Cardiac fibroblast (primary cell): ENCODE measurements at regions not wholly inside any gene's neighbourhood (a gene's known extent, or its start where the extent isn't known, plus 50 kb on each side); places are given as distances from the start of the nearest gene placed in this dataset.

ENCODE experiments used
- DNase-seq, 2 donors: peaks; one replicate each; pipeline versions ENCODE4 v3.0.0 to v3.0.0-alpha.2; 2010; ENCODE audit warnings: low read depth in 2 of 2
- H3K4me3 ChIP-seq, 2 donors: replicated peaks in 1 of 2; 1 replicate in 1 of 2; 2 replicates in 1 of 2; pipeline ENCODE4 v1.5.1; 2011; ENCODE audit warnings: low read depth in 2 of 2, low read length in 2 of 2, mild to moderate bottlenecking in 2 of 2, moderate library complexity in 1 of 2
- CTCF ChIP-seq: IDR thresholded peaks from one replicate; pipeline ENCODE4 v1.5.1; 2011; ENCODE audit warnings: low read depth, mild to moderate bottlenecking, low read length, inconsistent platforms

- TF ChIP-seq CTCF, result no peak
- DNase-seq, result no peak
- no peak overlapping the region for H3K4me3 ChIP-seq
Observed at GRCh38 chr12:97323154-97323553, 139.4 kb upstream of the RMST start.

GRCh38 chr12:97324471-97324870 is 138.1 kb upstream of the RMST start:
- no peak for TF ChIP-seq CTCF
- H3K4me3 ChIP-seq, result no peak overlapping the region
- no peak for DNase-seq

GRCh38 chr12:97335115-97335514 is 127.5 kb upstream of the RMST start:
- no peak for DNase-seq
- TF ChIP-seq CTCF, result no peak
- H3K4me3 ChIP-seq, result no peak overlapping the region

- TF ChIP-seq CTCF, result no peak
- no peak for DNase-seq
- no peak overlapping the region for H3K4me3 ChIP-seq
Observed at GRCh38 chr12:97336900-97337751, 125.5 kb upstream of the RMST start.

- H3K4me3 ChIP-seq, result no peak overlapping the region
- no peak for TF ChIP-seq CTCF
- DNase-seq, result no peak
Observed at GRCh38 chr12:97342130-97342529, 120.5 kb upstream of the RMST start.

- no peak overlapping the region for H3K4me3 ChIP-seq
- TF ChIP-seq CTCF, result no peak
- no peak for DNase-seq
Observed at GRCh38 chr12:97347956-97348355, 114.6 kb upstream of the RMST start.

GRCh38 chr12:97358361-97358760 is 104.2 kb upstream of the RMST start:
- no peak for TF ChIP-seq CTCF
- H3K4me3 ChIP-seq, result no peak overlapping the region

More at GRCh38 chr12:97358361-97358760, 104.2 kb upstream of the RMST start:
- no peak for DNase-seq
